GM23248 (cell line): ENCODE measurements at regions not wholly inside any gene's neighbourhood (a gene's known extent, or its start where the extent isn't known, plus 50 kb on each side); places are given as distances from the start of the nearest gene placed in this dataset.

ENCODE experiments used
- DNase-seq: peaks from one replicate; pipeline ENCODE4 v3.0.0-alpha.2; 2015
- H2AFZ ChIP-seq: fragments of 200-600 bp; sonication (generic); 2 replicates; pipeline ENCODE4 v1.6.1; 2016; ENCODE audit warnings: antibody characterized with exemption
- H3F3A ChIP-seq: fragments of 200-600 bp; sonication (generic); 2 replicates; pipeline ENCODE4 v1.6.1; 2016; ENCODE audit warnings: mild to moderate bottlenecking, antibody characterized with exemption, mixed run types; ENCODE audit not compliant: insufficient read depth
- H3K27ac ChIP-seq: fragments of 200-600 bp; sonication (generic); 2 replicates; pipeline ENCODE4 v1.5.1; 2016; ENCODE audit warnings: mild to moderate bottlenecking
- H3K27me3 ChIP-seq: fragments of 200-600 bp; sonication (generic); replicated peaks from 2 replicates; pipeline ENCODE4 v1.6.1; 2016; ENCODE audit warnings: mild to moderate bottlenecking; ENCODE audit not compliant: insufficient read depth
- H3K36me3 ChIP-seq: fragments of 200-600 bp; sonication (generic); 2 replicates; pipeline ENCODE4 v1.6.1; 2016; ENCODE audit warnings: low read depth, mild to moderate bottlenecking
- H3K4me1 ChIP-seq: fragments of 200-600 bp; sonication (generic); 2 replicates; pipeline ENCODE4 v1.6.1; 2016; ENCODE audit warnings: mild to moderate bottlenecking; ENCODE audit not compliant: insufficient read depth
- H3K4me2 ChIP-seq: fragments of 200-600 bp; sonication (generic); one replicate; pipeline ENCODE4 v1.6.1; 2016; ENCODE audit warnings: mild to moderate bottlenecking; ENCODE audit not compliant: unreplicated experiment
- H3K4me3 ChIP-seq: fragments of 200-600 bp; sonication (generic); 2 replicates; pipeline ENCODE4 v1.5.1; 2016; ENCODE audit warnings: mild to moderate bottlenecking
- H3K79me2 ChIP-seq: fragments of 200-600 bp; sonication (generic); 2 replicates; pipeline ENCODE4 v1.6.1; 2016; ENCODE audit warnings: mild to moderate bottlenecking; ENCODE audit not compliant: insufficient read depth
- H3K9ac ChIP-seq: fragments of 200-600 bp; sonication (generic); 2 replicates; pipeline ENCODE4 v1.6.1; 2016; ENCODE audit warnings: mild to moderate bottlenecking
- H3K9me2 ChIP-seq: fragments of 200-600 bp; sonication (generic); 2 replicates; pipeline ENCODE4 v1.6.1; 2016; ENCODE audit warnings: mixed run types, mild to moderate bottlenecking, moderate library complexity; ENCODE audit not compliant: insufficient read depth
- H3K9me3 ChIP-seq: fragments of 200-600 bp; sonication (generic); one replicate; pipeline ENCODE4 v1.6.1; 2017; ENCODE audit warnings: low read depth
- H4K20me1 ChIP-seq: fragments of 200-600 bp; sonication (generic); 2 replicates; pipeline ENCODE4 v1.6.0; 2016; ENCODE audit not compliant: insufficient read depth
- EZH2 ChIP-seq: fragments of 200-600 bp; sonication (generic); IDR thresholded peaks from 2 replicates; pipeline ENCODE4 v1.6.1; 2018; ENCODE audit warnings: antibody characterized with exemption, mild to moderate bottlenecking; ENCODE audit not compliant: insufficient read depth, poor library complexity, severe bottlenecking
- EZH2phosphoT487 ChIP-seq: fragments of 200-600 bp; sonication (generic); IDR thresholded peaks from 2 replicates; pipeline ENCODE4 v1.6.1; 2018; ENCODE audit warnings: antibody characterized with exemption, moderate library complexity, mild to moderate bottlenecking, low read depth; ENCODE audit not compliant: insufficient read depth
- WGBS, 2 experiments: methylation state at CpG; one replicate each; pipeline ENCODE4 v1.1.6; 2015 to 2017; ENCODE audit warnings: low lambda C conversion rate in 2 of 2, low coverage in 1 of 2; ENCODE audit errors: missing lambda C conversion rate in 2 of 2; 5-methylcytosine and 5-hydroxymethylcytosine counted together
- in situ Hi-C: fragments of 300-500 bp; cut with MboI; formaldehyde crosslinking; loops from 2 replicates; pipeline ENCODE4 v1.15.0; 2020

DNA sequence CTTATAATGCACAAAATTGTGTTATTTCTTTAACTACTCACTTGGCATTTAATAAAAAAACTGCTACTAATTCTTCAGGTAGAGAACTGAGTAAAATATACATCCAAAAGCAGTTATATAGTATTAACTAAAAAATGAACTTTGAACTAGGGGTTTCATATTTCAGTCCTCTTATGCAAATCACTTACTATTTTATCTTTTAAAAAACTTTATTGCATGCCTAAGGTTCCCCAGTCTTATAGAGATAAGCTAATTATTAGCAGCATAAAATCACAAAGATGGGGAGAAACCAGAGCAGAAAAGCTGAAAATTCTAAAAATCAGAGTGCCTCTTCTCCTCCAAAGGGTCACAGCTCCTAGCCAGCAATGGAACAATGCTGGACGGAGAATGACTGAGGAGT is 228.0 kb downstream of the CALCRL start:
- in situ Hi-C loops, result no loop called here
- TF ChIP-seq EZH2 (no peak), EZH2phosphoT487 (no peak)
- H3K27ac ChIP-seq, result no peak overlapping the region
- H2AFZ ChIP-seq, result no peak overlapping the region
- H3K36me3 ChIP-seq, result no peaks in the 10 kb centered on the region
- H3F3A ChIP-seq, result no peaks in the 10 kb centered on the region
- no peaks in the 10 kb centered on the region for H3K9me3 ChIP-seq
- no peaks in the 10 kb centered on the region for H3K4me1 ChIP-seq
- no peak overlapping the region for H3K4me3 ChIP-seq
- H3K4me2 ChIP-seq, result no peak overlapping the region
- DNase-seq, result no peak
- H3K79me2 ChIP-seq, result no peaks in the 10 kb centered on the region
- WGBS, 2 experiments, result 70 to 83% methylated on average over 1 of the region's 1 CpG
- H4K20me1 ChIP-seq, result no peaks in the 10 kb centered on the region
- H3K9ac ChIP-seq, result no peak overlapping the region
- no peaks in the 10 kb centered on the region for H3K9me2 ChIP-seq
- no peaks in the 10 kb centered on the region for H3K27me3 ChIP-seq

- Histone ChIP-seq H3K9me2 (no peaks in the 10 kb centered on the region), H3K27me3 (no peaks in the 10 kb centered on the region), H3K4me2 (no peak overlapping the region), H4K20me1 (no peaks in the 10 kb centered on the region), H3K4me3 (no peak overlapping the region), H3K79me2 (no peaks in the 10 kb centered on the region), H3K9me3 (no peaks in the 10 kb centered on the region), H3K27ac (no peak overlapping the region), H3K4me1 (no peaks in the 10 kb centered on the region), H3K36me3 (no peaks in the 10 kb centered on the region), H3K9ac (no peak overlapping the region), H2AFZ (no peak overlapping the region), H3F3A (no peaks in the 10 kb centered on the region)
- no peak for TF ChIP-seq EZH2
- TF ChIP-seq EZH2phosphoT487, result no peak
- whole genome bisulfite sequencing, 2 experiments, result 71 to 73% methylated on average over 1 of the region's 1 CpG
- DNase-seq, result peak; percentile 37
- in situ Hi-C loops, result no loop called here
Measured at GRCh38 chr2:187215532-187216240, 232.4 kb downstream of the CALCRL start.

GRCh38 chr2:187214306-187214705 is 233.7 kb downstream of the CALCRL start:
- Histone ChIP-seq H3K27me3 (no peaks in the 10 kb centered on the region), H3K9me3 (no peaks in the 10 kb centered on the region), H3K79me2 (no peaks in the 10 kb centered on the region), H3K9ac (no peak overlapping the region), H3K9me2 (no peaks in the 10 kb centered on the region), H3K4me2 (no peak overlapping the region), H2AFZ (no peak overlapping the region), H3K36me3 (no peaks in the 10 kb centered on the region), H3K4me1 (no peaks in the 10 kb centered on the region), H3F3A (no peaks in the 10 kb centered on the region), H3K27ac (no peak overlapping the region), H3K4me3 (no peak overlapping the region), H4K20me1 (no peaks in the 10 kb centered on the region)
- TF ChIP-seq EZH2phosphoT487, result no peak
- TF ChIP-seq EZH2, result no peak
- no peak for DNase-seq
- 25 to 27% methylated on average over 3 of the region's 3 CpGs for WGBS, 2 experiments
- in situ Hi-C loops, result no loop called here

- Histone ChIP-seq H3K4me3 (no peak overlapping the region), H4K20me1 (no peaks in the 10 kb centered on the region), H3K27me3 (no peaks in the 10 kb centered on the region), H3K4me1 (no peaks in the 10 kb centered on the region), H3K9me3 (no peaks in the 10 kb centered on the region), H3K9me2 (no peaks in the 10 kb centered on the region), H2AFZ (no peak overlapping the region), H3K36me3 (no peaks in the 10 kb centered on the region), H3K79me2 (no peaks in the 10 kb centered on the region), H3K27ac (no peak overlapping the region), H3F3A (no peaks in the 10 kb centered on the region), H3K4me2 (no peak overlapping the region), H3K9ac (no peak overlapping the region)
- no peak for DNase-seq
- in situ Hi-C loops, result no loop called here
- no peak for TF ChIP-seq EZH2
- TF ChIP-seq EZH2phosphoT487, result no peak
Measured at GRCh38 chr2:187213798-187214197, 234.3 kb downstream of the CALCRL start.

DNA sequence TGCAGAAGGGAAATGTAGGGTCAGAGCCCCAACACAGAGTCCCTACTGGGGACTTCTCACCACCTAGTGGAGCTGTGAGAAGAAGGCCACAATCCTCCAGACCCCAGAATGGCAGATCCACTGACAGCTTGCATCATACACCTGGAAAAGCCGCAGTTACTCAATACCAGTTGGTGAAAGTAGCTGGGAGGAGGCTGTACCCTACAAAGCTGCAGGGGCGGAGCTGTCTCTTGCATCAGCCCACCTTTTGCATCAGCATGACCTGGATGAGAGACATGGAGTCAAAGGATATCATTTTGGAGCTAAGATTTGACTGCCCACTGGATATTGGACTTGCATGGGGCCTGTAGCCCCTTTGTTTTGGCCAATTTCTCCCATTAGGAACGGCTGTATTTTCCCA is 237.3 kb downstream of the CALCRL start:
- Histone ChIP-seq H3K9me3 (no peaks in the 10 kb centered on the region), H2AFZ (no peak overlapping the region), H3K4me1 (no peaks in the 10 kb centered on the region), H3F3A (no peaks in the 10 kb centered on the region), H3K4me3 (no peak overlapping the region), H4K20me1 (no peaks in the 10 kb centered on the region), H3K4me2 (no peak overlapping the region), H3K27me3 (no peaks in the 10 kb centered on the region), H3K9ac (no peak overlapping the region), H3K79me2 (no peaks in the 10 kb centered on the region), H3K36me3 (no peaks in the 10 kb centered on the region), H3K9me2 (no peaks in the 10 kb centered on the region), H3K27ac (no peak overlapping the region)
- 28 to 32% methylated on average over 3 of the region's 3 CpGs for WGBS, 2 experiments
- TF ChIP-seq EZH2 (no peak), EZH2phosphoT487 (no peak)
- in situ Hi-C loops, result no loop called here
- no peak for DNase-seq
